A673 (cell line): ENCODE measurements at regions not wholly inside any gene's neighbourhood (a gene's known extent, or its start where the extent isn't known, plus 50 kb on each side); places are given as distances from the start of the nearest gene placed in this dataset.

Experiments
- BruUV-seq: library from RNA; stranded (reverse); fragments of 400-500 nt; replicated peaks from 2 replicates; lab custom pipeline; 2021; lab: Mats Ljungman, UMichigan
- CTCF ChIA-PET: fragments of 300-600 bp; sonication (Branson Sonifier 250); formaldehyde crosslinking; loops from one replicate; lab custom pipeline; 2022; ENCODE audit warnings: antibody characterized with exemption; lab: Charles Lee
- POLR2A ChIA-PET: fragments of 300-600 bp; sonication (Branson Sonifier 250); formaldehyde crosslinking; loops from one replicate; lab custom pipeline; 2022; ENCODE audit warnings: antibody characterized with exemption; ENCODE audit not compliant: low non-redundant PET; lab: Charles Lee
- DNase-seq: peaks from one replicate; pipeline ENCODE4 v3.0.0-alpha.2; 2015; ENCODE audit warnings: low spot score
- H3K27ac ChIP-seq: fragments of 200-600 bp; sonication (generic); 2 replicates; pipeline ENCODE4 v1.5.1; 2016; ENCODE audit warnings: mixed run types, low read depth, mild to moderate bottlenecking, mixed read lengths, antibody characterized with exemption, low read length; ENCODE audit not compliant: poor library complexity, severe bottlenecking
- H3K27me3 ChIP-seq: fragments of 200-600 bp; sonication (generic); replicated peaks from 2 replicates; pipeline ENCODE4 v1.6.1; 2017; ENCODE audit warnings: mixed run types, low read depth, mild to moderate bottlenecking, mixed read lengths, antibody characterized with exemption, low read length; ENCODE audit not compliant: insufficient read depth, poor library complexity
- H3K36me3 ChIP-seq: fragments of 200-600 bp; sonication (generic); 2 replicates; pipeline ENCODE4 v1.6.1; 2016; ENCODE audit warnings: mixed run types, mild to moderate bottlenecking, mixed read lengths, antibody characterized with exemption, low read length; ENCODE audit not compliant: insufficient read depth, poor library complexity, severe bottlenecking
- H3K4me1 ChIP-seq: fragments of 200-600 bp; sonication (generic); 2 replicates; pipeline ENCODE4 v1.6.1; 2017; ENCODE audit warnings: mixed run types, mild to moderate bottlenecking, mixed read lengths, antibody characterized with exemption, low read length; ENCODE audit not compliant: insufficient read depth, poor library complexity, severe bottlenecking
- H3K4me3 ChIP-seq: fragments of 200-600 bp; sonication (generic); 2 replicates; pipeline ENCODE4 v1.5.1; 2016; ENCODE audit warnings: low read depth, mixed run types, mild to moderate bottlenecking, mixed read lengths, low read length; ENCODE audit not compliant: poor library complexity, severe bottlenecking
- H3K9me3 ChIP-seq: fragments of 200-600 bp; sonication (generic); 2 replicates; pipeline ENCODE4 v1.6.1; 2016; ENCODE audit warnings: mixed run types, low read depth, mild to moderate bottlenecking, mixed read lengths, antibody characterized with exemption, low read length; ENCODE audit not compliant: poor library complexity, severe bottlenecking
- EZH2 ChIP-seq: fragments of 200-600 bp; sonication (generic); IDR thresholded peaks from 2 replicates; pipeline ENCODE4 v1.6.1; 2017; ENCODE audit warnings: borderline replicate concordance, low read depth, mild to moderate bottlenecking, mixed read lengths, antibody characterized with exemption, low read length; ENCODE audit not compliant: poor library complexity, severe bottlenecking
- intact Hi-C: fragments of 100-400 bp; cut with micrococcal nuclease; formaldehyde crosslinking; loops from one replicate; pipeline ENCODE4 v1.10.0; 2022; ENCODE audit not compliant: unreplicated experiment
- TF ChIP-seq, protein P1 (sequence below): fragments of 300-800, 200-600 bp; sonication (generic); conservative IDR thresholded peaks from 2 replicates; pipeline ENCODE4 v1.5.1; 2017; ENCODE audit warnings: low read depth, mild to moderate bottlenecking, antibody characterized with exemption, low read length, moderate library complexity, mixed read lengths

DNA sequence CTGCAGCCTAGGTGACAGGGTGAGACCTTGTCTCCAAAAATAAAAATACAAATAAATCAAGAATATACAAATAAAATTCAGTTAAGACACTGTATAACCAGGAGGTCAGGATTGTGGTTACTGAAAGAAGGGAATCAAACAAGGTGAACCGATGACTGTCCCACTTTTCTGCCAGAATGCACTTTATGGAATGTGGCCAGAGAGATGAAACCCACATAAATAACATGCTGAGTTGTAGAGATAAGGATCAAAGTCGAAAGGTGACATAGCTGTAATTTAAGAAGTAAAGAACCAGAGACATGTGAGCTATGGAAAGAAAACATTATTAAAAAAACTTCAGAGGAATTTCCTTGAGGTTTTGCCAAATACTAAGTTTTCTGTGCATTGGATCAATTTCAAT, 1098.2 kb upstream of the USP15 start:
- H3K36me3 ChIP-seq: no peaks in the 10 kb centered on the region
- no TSS peak for BruUV-seq
- no peak for TF ChIP-seq EZH2
- ChIA-PET CTCF (no interaction called here), POLR2A (no interaction called here)
- H3K27me3 ChIP-seq: no peaks in the 10 kb centered on the region
- no peaks in the 10 kb centered on the region for H3K4me1 ChIP-seq
- intact Hi-C loops: no loop called here
- no peak overlapping the region for H3K4me3 ChIP-seq
- no peak overlapping the region for H3K27ac ChIP-seq
- no peak for DNase-seq
- H3K9me3 ChIP-seq: peaks cover 9% of the 10 kb centered on the region

DNA sequence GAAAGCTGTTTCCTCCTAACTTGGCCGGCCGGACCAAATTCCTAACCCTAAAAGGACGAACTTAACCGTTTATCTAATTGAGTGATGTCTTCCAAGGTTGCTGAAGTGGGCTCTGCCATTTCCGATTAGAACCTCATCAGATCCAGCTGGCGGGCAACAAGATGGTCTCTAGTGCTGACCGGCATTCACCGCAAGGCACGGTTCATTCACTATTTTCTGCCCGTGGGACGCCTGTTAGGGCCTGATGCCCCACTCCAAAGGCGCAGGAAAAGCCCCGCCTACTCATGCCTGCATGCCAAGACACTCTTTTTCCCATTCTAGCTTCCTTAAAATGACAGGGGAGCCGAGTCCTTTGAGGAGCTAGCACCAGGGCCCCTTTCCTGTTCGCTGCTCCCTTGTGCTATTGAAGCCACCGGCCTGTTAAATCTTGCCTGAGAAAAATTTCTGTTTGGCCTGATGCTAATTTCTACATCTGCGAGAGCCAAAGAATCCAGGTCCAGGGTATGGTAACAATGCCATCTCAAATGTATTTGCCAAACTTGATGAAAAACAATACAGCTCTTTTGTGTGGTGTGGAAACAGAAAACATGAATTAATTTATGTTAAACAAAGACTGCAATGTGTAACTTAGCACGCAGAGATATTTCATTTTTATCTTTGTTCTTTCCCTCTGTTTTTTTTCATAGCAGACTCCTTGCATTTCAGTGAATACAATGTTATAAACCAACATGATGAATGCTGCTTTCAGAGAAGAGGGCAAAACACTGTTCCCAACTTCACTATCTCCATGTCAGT, 1071.2 kb upstream of the USP15 start:
- ChIA-PET CTCF (no interaction called here), POLR2A (no interaction called here)
- Histone ChIP-seq H3K4me3 (no peak overlapping the region), H3K36me3 (no peaks in the 10 kb centered on the region), H3K9me3 (peaks cover 2% of the 10 kb centered on the region), H3K4me1 (no peaks in the 10 kb centered on the region), H3K27ac (no peak overlapping the region), H3K27me3 (no peaks in the 10 kb centered on the region)
- TF ChIP-seq, protein P1, sequence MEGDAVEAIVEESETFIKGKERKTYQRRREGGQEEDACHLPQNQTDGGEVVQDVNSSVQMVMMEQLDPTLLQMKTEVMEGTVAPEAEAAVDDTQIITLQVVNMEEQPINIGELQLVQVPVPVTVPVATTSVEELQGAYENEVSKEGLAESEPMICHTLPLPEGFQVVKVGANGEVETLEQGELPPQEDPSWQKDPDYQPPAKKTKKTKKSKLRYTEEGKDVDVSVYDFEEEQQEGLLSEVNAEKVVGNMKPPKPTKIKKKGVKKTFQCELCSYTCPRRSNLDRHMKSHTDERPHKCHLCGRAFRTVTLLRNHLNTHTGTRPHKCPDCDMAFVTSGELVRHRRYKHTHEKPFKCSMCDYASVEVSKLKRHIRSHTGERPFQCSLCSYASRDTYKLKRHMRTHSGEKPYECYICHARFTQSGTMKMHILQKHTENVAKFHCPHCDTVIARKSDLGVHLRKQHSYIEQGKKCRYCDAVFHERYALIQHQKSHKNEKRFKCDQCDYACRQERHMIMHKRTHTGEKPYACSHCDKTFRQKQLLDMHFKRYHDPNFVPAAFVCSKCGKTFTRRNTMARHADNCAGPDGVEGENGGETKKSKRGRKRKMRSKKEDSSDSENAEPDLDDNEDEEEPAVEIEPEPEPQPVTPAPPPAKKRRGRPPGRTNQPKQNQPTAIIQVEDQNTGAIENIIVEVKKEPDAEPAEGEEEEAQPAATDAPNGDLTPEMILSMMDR: no peak
- TF ChIP-seq EZH2: no peak
- DNase-seq: no peak
- intact Hi-C loops: no loop called here
- BruUV-seq: no TSS peak

DNA sequence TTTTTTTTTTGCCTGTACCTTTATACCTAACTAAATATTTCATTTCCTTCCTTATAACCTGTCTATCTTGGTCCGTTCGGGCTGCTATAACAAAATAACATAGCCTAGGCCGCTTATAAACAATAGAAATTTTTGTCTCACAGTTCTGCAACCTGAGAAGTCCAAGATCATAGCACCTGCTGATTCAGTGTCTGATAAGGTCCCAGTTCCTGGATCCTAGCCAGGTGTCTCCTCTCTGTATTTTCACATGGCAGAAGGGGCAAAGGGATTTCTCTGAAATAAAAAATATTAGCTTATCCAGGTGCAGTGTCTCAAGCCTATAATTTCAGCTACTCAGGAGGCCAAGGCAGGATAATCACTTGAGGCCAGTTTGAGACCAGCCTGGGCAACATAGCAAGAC, 1046.6 kb upstream of the USP15 start:
- TF ChIP-seq EZH2: no peak
- TF ChIP-seq, protein P1: no peak
- DNase-seq: no peak
- Histone ChIP-seq H3K27me3 (no peaks in the 10 kb centered on the region), H3K9me3 (no peaks in the 10 kb centered on the region), H3K4me1 (no peaks in the 10 kb centered on the region), H3K27ac (no peak overlapping the region), H3K36me3 (no peaks in the 10 kb centered on the region), H3K4me3 (no peak overlapping the region)
- BruUV-seq: no TSS peak
- POLR2A ChIA-PET: no interaction called here
- CTCF ChIA-PET: no interaction called here
- intact Hi-C loops: no loop called here

DNA sequence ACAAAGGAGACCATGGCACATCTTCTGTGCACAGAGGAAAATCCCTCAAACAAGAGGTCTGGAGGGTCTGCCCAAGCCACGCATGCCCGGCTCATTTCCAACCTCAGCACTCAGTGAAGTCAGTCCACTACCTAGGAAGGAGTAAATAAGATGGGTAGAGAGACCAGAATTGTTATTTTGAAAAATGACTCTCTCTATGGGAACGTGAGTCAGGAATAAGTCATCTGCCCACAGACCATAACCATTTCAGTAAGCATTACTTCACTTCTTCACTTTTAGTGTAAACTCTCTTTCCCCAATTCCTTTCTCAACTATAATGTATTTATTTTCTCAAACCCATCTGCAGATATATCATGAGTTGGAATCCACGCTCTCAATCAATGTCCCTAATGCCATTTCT, 1039.9 kb upstream of the USP15 start:
- Histone ChIP-seq H3K36me3 (no peaks in the 10 kb centered on the region), H3K4me3 (no peak overlapping the region), H3K27me3 (no peaks in the 10 kb centered on the region), H3K4me1 (no peaks in the 10 kb centered on the region), H3K9me3 (peaks cover 5% of the 10 kb centered on the region), H3K27ac (no peak overlapping the region)
- ChIA-PET POLR2A (no interaction called here), CTCF (no interaction called here)
- intact Hi-C loops: no loop called here
- BruUV-seq: no TSS peak
- DNase-seq: no peak
- TF ChIP-seq EZH2: no peak
- TF ChIP-seq, protein P1: no peak
